ENCODE measurements at regions not wholly inside any gene's neighbourhood (a gene's known extent, or its start where the extent isn't known, plus 50 kb on each side); places are given as distances from the start of the nearest gene placed in this dataset.

DNA sequence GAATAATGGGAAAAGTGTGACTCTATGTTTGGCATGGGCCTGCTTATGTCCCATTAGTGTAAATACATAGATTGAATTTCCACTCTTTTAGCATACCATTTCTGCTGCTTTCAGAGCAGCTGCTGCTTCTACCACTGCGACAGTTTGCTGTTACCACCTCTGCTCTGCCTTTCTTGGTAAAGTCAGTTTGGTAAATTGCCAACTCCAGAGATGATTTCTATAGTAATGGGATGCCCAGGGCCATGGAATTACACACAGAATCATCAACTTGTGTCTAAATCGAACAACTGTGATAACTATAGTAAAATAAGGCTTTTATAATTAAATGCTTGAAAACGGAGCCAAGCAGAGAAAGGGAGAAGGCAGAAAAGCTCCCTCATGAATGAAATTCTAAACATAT, 168.4 kb upstream of the VEPH1 start:
- no peaks in the 10 kb centered on the region for H3K27me3 ChIP-seq
- intact Hi-C loops (cut with DNase I): no loop called here
- H3K4me1 ChIP-seq (ENCODE audit: insufficient read depth): no peaks in the 10 kb centered on the region
- H3K4me3 ChIP-seq: no peak overlapping the region
- no peak for DNase-seq
- H3K9me3 ChIP-seq: no peaks in the 10 kb centered on the region
- TF ChIP-seq POLR2A (IDR thresholded peaks at IDR 0.05) (no peak), EP300 (IDR thresholded peaks at IDR 0.05) (no peak)
- TF ChIP-seq, protein P1, sequence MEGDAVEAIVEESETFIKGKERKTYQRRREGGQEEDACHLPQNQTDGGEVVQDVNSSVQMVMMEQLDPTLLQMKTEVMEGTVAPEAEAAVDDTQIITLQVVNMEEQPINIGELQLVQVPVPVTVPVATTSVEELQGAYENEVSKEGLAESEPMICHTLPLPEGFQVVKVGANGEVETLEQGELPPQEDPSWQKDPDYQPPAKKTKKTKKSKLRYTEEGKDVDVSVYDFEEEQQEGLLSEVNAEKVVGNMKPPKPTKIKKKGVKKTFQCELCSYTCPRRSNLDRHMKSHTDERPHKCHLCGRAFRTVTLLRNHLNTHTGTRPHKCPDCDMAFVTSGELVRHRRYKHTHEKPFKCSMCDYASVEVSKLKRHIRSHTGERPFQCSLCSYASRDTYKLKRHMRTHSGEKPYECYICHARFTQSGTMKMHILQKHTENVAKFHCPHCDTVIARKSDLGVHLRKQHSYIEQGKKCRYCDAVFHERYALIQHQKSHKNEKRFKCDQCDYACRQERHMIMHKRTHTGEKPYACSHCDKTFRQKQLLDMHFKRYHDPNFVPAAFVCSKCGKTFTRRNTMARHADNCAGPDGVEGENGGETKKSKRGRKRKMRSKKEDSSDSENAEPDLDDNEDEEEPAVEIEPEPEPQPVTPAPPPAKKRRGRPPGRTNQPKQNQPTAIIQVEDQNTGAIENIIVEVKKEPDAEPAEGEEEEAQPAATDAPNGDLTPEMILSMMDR (IDR thresholded peaks at IDR 0.05): no peak
- no peaks in the 10 kb centered on the region for H3K36me3 ChIP-seq
- 61 to 70% (median 66%) methylated on average over 3 of the region's 3 CpGs for WGBS, 3 donors
- no peak overlapping the region for H3K27ac ChIP-seq

DNA sequence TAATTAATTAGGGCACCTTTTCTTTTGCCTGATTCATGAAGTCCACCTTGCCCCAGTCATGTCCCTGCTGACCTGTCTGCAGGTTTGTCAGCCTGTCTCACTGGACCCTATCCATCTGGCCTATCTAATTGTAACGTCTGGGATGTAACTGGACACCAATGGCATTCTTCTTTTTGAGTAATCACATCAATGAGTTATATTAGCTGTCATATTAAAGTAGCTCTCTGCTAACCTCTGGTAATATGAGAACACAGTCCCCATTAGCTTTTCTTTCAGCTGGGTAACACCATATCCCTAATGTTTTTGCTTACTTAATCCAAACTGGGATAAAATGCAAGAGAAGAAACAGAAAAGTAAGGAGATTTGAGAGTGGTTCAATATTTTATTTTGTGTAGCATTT, 166.2 kb upstream of the VEPH1 start:
- no peaks in the 10 kb centered on the region for H3K4me1 ChIP-seq (ENCODE audit: insufficient read depth)
- H3K27ac ChIP-seq: no peak overlapping the region
- H3K27me3 ChIP-seq: no peaks in the 10 kb centered on the region
- no peak for TF ChIP-seq POLR2A (IDR thresholded peaks at IDR 0.05)
- no peak for TF ChIP-seq EP300 (IDR thresholded peaks at IDR 0.05)
- TF ChIP-seq, protein P1 (IDR thresholded peaks at IDR 0.05): no peak
- H3K36me3 ChIP-seq: no peaks in the 10 kb centered on the region
- intact Hi-C loops (cut with DNase I): no loop called here
- H3K9me3 ChIP-seq: no peaks in the 10 kb centered on the region
- DNase-seq: no peak
- no peak overlapping the region for H3K4me3 ChIP-seq
- WGBS, 3 donors: 1 to 6% (median 5%) methylated on average over 1 of the region's 1 CpG

DNA sequence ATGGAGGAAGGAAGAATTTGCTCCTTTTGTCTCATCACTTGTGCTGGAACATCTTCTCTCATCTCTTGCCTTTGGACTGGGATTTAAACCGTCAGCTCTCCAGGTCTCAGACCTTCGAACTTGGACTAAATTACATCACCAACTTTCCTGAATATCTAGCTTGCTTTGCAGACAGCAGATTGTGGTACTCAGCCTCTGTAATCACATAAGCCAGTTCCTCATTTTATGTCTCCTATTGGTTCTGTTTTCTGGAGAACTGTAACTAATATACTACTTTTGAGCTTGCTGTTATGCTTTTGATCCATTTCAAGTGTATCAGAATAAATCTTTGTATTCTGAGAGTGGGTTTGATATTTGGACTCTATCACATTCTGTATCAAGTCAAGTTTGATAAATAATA, 164.3 kb upstream of the VEPH1 start:
- Histone ChIP-seq H3K27me3 (no peaks in the 10 kb centered on the region), H3K4me3 (no peak overlapping the region), H3K4me1 (ENCODE audit: insufficient read depth) (no peaks in the 10 kb centered on the region), H3K36me3 (no peaks in the 10 kb centered on the region), H3K27ac (no peak overlapping the region), H3K9me3 (no peaks in the 10 kb centered on the region)
- 70 to 86% (median 80%) methylated on average over 2 of the region's 2 CpGs for WGBS, 3 donors
- TF ChIP-seq POLR2A (IDR thresholded peaks at IDR 0.05) (no peak), EP300 (IDR thresholded peaks at IDR 0.05) (no peak)
- TF ChIP-seq, protein P1 (IDR thresholded peaks at IDR 0.05): no peak
- no peak for DNase-seq
- intact Hi-C loops (cut with DNase I): no loop called here

DNA sequence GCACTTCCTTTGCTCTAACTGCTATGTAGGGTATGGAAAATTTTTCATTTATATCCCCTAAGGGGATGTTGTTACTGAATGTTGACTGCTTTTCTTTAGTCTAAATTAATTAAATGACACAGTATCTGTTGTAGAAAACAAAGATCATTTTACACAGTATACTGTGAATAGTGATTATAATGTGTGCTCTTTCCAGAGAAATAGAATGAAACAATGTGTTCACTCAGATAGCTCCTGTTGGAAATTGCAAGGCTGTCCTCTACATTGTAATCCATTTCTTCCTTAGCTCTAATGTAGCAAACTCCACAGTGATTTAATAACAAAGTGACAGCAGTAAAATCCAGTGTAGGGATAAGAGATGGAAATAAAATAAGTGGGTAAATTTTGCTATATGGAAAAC, 159.0 kb upstream of the VEPH1 start:
- intact Hi-C loops (cut with DNase I): no loop called here
- TF ChIP-seq, protein P1 (IDR thresholded peaks at IDR 0.05): no peak
- no peak for TF ChIP-seq EP300 (IDR thresholded peaks at IDR 0.05)
- no peak for TF ChIP-seq POLR2A (IDR thresholded peaks at IDR 0.05)
- Histone ChIP-seq H3K27ac (no peak overlapping the region), H3K27me3 (no peaks in the 10 kb centered on the region), H3K36me3 (no peaks in the 10 kb centered on the region), H3K4me1 (ENCODE audit: insufficient read depth) (no peaks in the 10 kb centered on the region), H3K9me3 (no peaks in the 10 kb centered on the region), H3K4me3 (no peak overlapping the region)
- no peak for DNase-seq

DNA sequence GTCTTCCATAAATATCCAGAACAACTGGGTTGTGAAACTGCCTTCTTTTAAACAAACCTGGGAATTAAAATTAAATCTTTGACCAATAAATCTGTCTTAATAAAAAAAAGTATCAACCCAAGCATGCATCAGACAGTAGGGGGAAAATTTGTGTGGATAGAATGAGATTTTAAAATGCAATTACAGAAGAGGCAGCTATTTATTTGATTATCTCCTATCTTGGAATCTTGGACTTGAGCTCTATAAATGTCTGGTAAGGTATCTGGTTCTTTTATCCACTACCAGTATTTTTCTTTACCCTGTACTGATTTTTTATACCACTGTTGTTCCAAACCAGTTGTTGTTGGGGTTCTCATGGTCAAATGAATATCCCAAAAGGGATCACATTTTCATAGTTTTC, 157.6 kb upstream of the VEPH1 start:
- Histone ChIP-seq H3K9me3 (no peaks in the 10 kb centered on the region), H3K27me3 (no peaks in the 10 kb centered on the region), H3K36me3 (no peaks in the 10 kb centered on the region), H3K27ac (no peak overlapping the region), H3K4me1 (ENCODE audit: insufficient read depth) (no peaks in the 10 kb centered on the region), H3K4me3 (no peak overlapping the region)
- TF ChIP-seq EP300 (IDR thresholded peaks at IDR 0.05): no peak
- no peak for TF ChIP-seq POLR2A (IDR thresholded peaks at IDR 0.05)
- TF ChIP-seq, protein P1 (IDR thresholded peaks at IDR 0.05): no peak
- no peak for DNase-seq
- intact Hi-C loops (cut with DNase I): no loop called here
